Stomach (tissue), 4 donors: ENCODE measurements at regions not wholly inside any gene's neighbourhood (a gene's known extent, or its start where the extent isn't known, plus 50 kb on each side); places are given as distances from the start of the nearest gene placed in this dataset.

Experiments
- EP300 ChIP-seq: sonication (generic); formaldehyde crosslinking; IDR thresholded peaks from one replicate; pipeline ENCODE4 v1.6.1; 2017; ENCODE audit warnings: antibody characterized with exemption
- POLR2AphosphoS5 ChIP-seq, 3 donors: sonication (generic); formaldehyde crosslinking; IDR thresholded peaks; one replicate each; pipeline ENCODE4 v1.6.1; 2016; ENCODE audit warnings: antibody characterized with exemption in 3 of 3

DNA sequence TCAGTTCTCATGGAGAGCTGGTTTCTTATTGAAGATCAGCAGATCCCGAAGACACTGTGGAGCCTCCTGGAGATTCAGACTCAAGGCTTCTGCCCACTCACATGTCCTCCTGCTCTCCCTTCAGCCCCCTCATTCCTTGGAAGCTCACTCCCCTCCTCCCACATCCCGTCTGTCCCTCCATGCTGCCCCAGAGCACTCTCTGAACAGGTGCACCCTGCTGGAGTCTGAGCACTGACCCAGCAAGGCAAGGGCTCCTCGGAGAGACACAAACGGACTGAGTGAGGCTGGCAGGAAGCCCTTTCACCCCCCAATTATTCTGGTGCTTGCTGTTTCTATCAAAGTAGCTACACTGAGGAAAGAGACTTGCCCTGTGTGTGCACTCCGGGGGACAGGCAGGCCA is 374.0 kb downstream of the UQCRFS1 start:
- no peak for TF ChIP-seq POLR2AphosphoS5 (IDR thresholded peaks at IDR 0.05)
- TF ChIP-seq EP300, result no peak
